Stomach (tissue), 4 donors: ENCODE measurements at regions not wholly inside any gene's neighbourhood (a gene's known extent, or its start where the extent isn't known, plus 50 kb on each side); places are given as distances from the start of the nearest gene placed in this dataset.

Source experiments
- EP300 ChIP-seq: sonication (generic); formaldehyde crosslinking; IDR thresholded peaks from one replicate; pipeline ENCODE4 v1.6.1; 2017; ENCODE audit warnings: antibody characterized with exemption
- POLR2A ChIP-seq, 4 donors: fragments of 450-650 bp; IDR thresholded peaks; one replicate each; pipeline ENCODE4 v1.6.1; 2016; ENCODE audit warnings: antibody characterized with exemption in 4 of 4, control low read depth in 2 of 4, mild to moderate bottlenecking in 1 of 4, moderate library complexity in 1 of 4
- POLR2AphosphoS5 ChIP-seq, 3 donors: sonication (generic); formaldehyde crosslinking; IDR thresholded peaks; one replicate each; pipeline ENCODE4 v1.6.1; 2016; ENCODE audit warnings: antibody characterized with exemption in 3 of 3
- TF ChIP-seq, protein P1 (sequence below), 7 experiments: fragments of 450-650 bp in 4 of 7; fragments of 200-600 bp in 3 of 7; sonication (generic) in 3 of 7; IDR thresholded peaks; one replicate each; pipeline ENCODE4 v1.5.1; 2016 to 2019; ENCODE audit warnings: antibody characterized with exemption in 7 of 7, control low read depth in 2 of 7, mild to moderate bottlenecking in 1 of 7

GRCh38 chr18:68623342-68623741 lies 91.6 kb downstream of the TMX3 start:
- TF ChIP-seq, protein P1, sequence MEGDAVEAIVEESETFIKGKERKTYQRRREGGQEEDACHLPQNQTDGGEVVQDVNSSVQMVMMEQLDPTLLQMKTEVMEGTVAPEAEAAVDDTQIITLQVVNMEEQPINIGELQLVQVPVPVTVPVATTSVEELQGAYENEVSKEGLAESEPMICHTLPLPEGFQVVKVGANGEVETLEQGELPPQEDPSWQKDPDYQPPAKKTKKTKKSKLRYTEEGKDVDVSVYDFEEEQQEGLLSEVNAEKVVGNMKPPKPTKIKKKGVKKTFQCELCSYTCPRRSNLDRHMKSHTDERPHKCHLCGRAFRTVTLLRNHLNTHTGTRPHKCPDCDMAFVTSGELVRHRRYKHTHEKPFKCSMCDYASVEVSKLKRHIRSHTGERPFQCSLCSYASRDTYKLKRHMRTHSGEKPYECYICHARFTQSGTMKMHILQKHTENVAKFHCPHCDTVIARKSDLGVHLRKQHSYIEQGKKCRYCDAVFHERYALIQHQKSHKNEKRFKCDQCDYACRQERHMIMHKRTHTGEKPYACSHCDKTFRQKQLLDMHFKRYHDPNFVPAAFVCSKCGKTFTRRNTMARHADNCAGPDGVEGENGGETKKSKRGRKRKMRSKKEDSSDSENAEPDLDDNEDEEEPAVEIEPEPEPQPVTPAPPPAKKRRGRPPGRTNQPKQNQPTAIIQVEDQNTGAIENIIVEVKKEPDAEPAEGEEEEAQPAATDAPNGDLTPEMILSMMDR (IDR thresholded peaks at IDR 0.05) = peak in 5 of 7 experiments; percentile 32 to 54 (median 49)
- TF ChIP-seq POLR2A (IDR thresholded peaks at IDR 0.05) (no peak), POLR2AphosphoS5 (IDR thresholded peaks at IDR 0.05) (no peak), EP300 (no peak)
